ENCODE measurements at regions not wholly inside any gene's neighbourhood (a gene's known extent, or its start where the extent isn't known, plus 50 kb on each side); places are given as distances from the start of the nearest gene placed in this dataset.
"Not testable (repeated sequence)": the region's sequence is repeated elsewhere in the genome, so short reads cannot be mapped to it uniquely, and the experiment has no call there.

DNA sequence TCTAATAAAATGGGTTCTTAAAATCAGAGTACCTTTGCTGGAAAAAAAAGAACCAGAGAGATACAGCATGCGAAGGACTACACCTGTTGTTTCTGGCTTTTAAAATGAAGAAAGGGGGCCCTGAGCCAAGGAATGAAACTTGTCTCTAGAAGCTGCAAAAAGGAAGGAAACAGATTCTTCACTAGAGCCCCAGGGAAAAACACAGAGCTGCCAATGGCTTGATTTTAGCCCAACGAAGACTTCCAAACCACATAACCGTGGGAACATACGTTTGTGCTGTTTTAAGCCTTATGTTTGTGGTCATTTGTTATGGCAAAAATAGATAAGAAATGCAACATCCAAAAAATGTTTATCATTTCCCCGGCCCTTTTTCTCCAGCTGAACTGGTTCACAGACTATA is 780.0 kb downstream of the SORCS1 start:
- peak; percentile 18 for DNase-seq (ENCODE audit: low read depth)

DNA sequence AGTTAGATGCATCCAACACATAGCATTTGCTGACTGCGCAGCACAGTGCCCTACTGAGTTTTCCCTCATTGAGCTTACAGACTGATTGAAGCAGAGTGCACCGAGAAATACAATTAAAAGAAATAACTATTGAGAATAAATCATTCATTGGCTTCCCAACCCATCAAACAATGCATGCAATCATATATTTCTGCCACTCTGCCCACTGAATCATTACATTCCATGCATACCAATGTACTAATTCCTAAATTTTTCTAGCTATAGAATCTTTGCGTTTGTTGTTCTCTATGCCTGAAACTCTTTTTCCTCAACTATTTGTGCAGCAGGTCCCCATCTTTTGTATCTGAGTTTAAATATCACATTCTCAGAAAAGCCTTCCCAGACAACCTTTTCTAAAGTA is 783.8 kb downstream of the SORCS1 start:
- DNase-seq (ENCODE audit: low read depth): no peak

DNA sequence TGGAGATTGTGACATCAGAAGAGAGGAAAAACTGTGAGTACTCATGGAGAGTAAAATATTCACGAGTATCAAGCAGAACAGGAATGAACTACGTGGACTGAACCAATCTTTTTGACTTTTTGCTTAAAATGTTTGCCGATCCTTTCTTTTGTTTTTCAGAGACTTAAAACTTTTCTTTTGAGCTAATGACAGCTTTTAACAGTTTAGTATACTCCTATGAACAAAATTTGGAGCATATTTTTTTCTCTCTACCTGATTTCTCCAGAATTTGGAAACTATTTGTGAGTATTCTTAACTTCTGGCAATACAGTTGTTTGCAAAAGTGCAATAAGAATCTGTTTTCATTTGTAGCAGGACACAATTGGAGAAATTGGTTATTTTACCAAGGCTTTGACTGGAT is 786.3 kb downstream of the SORCS1 start:
- no peak for DNase-seq (ENCODE audit: low read depth)

DNA sequence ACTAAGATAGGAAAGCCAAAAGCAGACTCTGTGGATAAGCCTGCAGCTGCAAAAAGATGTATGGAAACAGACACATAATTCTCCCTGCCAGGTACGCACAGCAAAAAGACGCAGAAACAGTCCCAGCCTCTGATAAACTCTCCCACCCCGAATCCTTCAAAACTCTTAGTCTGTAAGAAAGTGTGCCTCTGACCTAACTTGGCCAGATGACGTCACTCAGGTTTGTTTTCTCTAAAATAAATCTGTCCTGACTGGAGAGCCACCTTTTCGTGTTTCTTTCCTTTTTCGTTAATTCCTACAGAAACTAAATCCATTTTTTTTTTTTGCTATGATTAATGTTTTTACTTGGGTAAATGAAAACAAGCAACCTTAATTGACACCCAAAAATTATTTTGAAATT is 793.8 kb downstream of the SORCS1 start:
- no peak for DNase-seq (ENCODE audit: low read depth)

DNA sequence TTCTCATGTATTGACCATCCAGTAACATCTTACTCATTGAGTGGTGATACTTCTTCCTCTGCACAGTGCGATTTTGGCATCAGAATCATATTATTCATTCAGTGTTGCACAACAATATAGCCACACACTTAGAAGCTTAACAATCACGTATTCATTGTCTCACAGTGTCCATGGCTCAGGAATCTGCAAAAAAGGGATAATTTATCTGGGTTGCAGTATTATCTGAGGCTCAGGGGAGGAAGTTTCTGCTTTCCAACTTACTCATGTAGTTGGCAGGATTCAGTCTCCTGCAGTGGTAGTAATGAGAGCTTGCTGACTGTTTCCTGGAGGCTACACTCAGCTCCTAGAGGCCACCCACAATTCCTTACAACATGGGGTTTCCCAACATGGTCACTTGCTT is 803.6 kb downstream of the SORCS1 start:
- peak; percentile 90 for DNase-seq (ENCODE audit: low read depth)

DNA sequence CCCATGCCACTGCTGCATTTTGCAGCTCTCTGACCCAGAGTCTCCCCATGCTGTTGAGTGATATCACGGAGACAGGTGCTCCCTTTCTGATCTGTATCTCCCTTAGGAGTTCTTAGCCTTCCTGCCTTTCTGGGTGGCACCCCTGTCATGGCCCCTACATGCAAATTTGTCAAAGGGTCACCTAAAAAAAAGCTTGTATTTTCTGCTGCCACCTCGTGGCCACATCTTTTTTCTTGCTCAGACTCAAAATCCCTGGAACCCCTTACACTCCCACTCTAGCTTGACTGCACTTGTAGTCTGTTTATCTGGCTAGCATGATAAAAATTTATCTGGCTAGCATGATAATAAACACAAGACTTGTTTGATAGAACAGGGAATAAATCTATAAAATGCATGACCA is 809.1 kb downstream of the SORCS1 start:
- no peak for DNase-seq (ENCODE audit: low read depth)

DNA sequence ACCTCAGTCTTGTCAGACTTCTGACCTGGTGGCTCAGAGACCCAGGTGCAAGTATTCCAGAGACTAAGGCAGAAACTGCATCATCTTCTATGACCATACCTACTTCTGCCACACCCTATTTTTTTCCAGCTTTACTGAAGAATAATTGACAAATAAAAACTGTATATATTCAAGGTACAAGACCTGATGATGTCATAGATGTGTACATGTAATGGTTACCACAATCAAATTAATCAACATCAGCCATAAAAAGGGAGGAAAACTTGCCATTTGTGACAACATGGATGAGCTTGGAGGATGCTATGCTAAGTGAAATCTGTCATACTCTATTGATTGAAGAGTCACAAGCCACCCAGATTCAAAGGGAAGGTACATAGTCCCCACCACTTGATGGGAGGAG is 815.6 kb downstream of the SORCS1 start:
- DNase-seq (ENCODE audit: low read depth): no peak

DNA sequence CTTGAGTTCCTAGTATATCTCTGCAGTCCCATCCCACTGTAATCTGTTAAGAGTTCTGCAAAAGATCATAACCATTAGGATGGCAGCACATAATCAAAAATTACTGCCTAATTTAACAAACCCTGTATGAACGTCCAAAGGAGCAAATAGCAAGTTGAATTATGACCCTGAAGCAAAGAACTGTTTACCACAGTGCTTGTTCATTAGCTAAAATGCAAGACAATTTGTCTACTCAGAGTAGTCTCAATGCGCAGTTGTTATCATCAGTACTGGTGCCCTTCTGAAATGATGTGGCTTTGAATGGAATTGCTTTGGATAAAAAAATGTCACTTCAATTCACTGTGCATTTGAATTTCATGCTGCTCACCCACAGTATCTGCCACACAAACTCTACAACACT is 817.0 kb downstream of the SORCS1 start:
- no peak for DNase-seq (ENCODE audit: low read depth)

DNA sequence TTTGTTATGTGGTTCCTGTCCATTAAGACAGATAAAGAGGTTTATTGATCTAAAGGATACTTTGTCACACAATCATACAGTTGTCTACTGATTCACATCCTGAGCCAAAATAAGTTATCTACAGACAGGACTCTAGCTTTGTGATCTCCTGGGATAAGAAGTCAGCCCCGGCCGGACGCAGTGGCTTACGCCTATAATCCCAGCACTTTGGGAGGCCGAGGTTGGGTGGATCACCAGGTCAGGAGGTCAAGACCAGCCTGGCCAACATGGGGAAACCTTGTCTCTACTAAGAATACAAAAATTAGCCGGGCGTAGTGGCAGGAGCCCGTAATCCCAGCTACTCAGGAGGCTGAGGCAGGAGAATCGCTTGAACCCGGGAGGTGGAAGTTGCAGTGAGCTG is 821.0 kb downstream of the SORCS1 start:
- not testable (repeated sequence) for DNase-seq (ENCODE audit: low read depth)

DNA sequence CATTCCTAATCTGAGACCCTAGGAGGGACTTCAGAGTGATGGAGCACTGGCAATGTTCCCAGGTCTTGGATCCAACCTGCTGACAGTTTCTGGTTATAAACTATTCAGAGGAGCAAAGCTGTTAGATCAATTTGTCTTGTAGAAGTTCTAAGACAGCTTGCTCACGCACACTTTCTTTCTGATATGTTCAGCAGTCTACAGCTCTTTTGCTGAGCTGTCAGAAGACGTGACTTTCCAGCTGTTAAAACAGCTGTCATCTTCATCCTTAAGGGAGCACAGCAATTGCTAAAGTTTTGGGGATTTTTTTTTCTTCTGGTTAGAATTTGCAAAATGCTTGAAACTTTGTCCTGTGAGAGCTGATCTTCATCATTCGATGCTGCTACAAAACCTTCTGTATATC is 823.1 kb downstream of the SORCS1 start:
- DNase-seq (ENCODE audit: low read depth): no peak

DNA sequence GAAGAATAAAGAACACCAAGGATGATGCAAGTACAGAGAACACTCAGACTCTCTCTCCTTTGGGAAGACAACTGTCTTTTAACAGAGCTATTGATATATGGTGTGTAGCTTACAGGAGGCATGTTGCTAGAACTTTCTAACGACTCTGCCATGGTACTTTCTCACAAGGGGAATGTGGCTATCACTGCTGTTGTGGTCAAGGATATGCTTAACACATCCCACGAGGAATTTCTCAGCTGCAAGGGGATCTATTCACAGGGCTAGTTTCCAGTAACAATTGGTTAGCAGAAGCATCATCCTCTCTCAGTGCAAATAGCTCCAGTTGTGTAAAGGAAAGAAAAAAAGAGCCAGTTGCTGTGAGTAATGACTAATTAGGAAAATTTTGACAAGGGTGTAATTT is 826.0 kb downstream of the SORCS1 start:
- peak; percentile 60 for DNase-seq (ENCODE audit: low read depth)

DNA sequence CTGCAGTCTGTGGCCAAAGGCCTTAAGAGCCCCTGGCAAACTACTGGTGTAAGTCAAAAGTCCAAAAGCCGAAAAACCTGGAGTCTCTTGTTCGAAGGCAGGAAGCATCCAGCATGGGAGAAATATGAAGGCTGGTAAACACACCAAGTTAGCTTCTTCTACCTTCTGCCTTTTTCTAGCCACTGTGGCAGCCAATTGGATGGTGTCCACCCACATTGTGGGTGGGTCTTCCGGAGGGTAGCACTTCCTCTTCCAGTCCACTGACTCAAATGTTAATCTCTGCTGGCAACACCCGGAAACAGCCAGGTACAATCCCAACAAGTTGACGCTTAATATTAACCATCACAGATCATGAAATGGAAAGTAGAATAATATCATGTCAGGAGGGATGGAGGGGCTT is 827.6 kb downstream of the SORCS1 start:
- DNase-seq (ENCODE audit: low read depth): no peak

DNA sequence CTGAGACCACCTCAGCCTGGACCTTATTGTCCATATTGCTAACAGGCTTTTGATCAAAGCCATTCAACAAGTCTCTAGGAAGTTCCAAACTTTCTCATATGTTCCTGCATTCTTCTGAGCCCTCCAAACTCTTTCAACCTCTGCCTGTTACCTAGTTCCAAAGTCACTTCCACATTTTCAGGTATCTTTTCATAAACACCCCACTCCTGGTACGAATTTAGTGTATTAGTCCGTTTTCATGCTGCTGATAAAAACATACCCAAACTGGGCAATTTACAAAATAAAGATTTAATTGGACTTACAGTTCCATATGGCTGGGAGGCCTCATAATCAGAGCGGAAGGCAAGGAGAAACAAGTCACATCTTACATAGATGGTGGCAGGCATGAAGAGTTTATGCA is 836.8 kb downstream of the SORCS1 start:
- DNase-seq (ENCODE audit: low read depth): no peak

DNA sequence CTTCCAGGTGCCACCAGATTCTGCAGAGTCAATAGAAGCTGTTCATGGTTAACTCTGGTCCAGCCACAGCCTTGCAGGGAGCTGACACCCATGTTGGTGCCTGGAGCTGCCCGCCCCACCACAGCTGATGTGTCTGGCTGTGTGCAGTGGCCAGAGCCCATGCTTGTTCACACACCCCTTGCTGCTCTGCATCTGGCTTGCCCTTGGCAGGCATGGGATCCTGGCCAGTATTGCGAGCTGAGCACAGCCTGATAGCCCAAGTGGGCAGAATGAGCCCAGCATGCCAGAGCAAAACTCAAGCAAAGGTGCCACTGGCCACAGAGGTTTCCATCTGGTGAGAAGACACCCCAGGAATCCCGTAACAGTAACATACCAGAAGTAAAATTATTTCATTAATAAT is 843.6 kb downstream of the SORCS1 start:
- no peak for DNase-seq (ENCODE audit: low read depth)

DNA sequence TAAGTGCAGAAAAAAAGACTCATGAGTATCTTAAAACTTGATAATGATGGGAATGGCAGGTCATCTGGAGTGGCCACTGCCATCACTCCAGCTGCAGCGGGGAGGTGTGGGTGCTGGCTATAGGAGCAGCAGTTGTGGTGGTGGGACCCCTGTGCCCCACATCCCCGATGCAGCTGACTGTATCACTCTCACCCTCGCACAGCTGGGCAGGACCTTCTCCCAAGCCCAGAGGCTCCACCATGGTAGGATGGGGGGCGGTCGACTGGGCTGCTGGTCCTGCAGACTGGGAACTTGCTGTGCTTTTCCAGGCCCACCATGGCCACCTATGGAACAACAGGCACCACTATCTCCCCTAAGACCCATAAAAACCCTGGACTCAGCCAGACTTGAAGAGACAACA is 844.4 kb downstream of the SORCS1 start:
- DNase-seq (ENCODE audit: low read depth): no peak

DNA sequence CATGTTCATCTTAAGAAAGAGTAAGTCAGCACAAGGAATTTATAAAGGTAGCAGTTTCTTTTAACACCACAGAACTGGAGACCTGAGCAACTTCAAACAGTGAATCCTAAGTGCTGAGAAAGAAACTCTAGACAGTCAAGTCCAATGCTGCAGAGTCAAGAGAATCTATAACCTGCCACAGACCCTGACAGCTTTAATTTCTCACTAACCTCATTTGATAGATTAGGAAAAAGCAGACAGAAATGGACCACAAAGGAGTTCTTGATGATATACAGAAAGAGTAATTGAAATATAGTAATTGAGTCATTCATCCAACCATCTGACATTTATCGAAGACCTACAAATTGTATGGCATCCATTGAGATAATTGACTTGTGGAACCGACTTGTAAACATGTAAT is 847.0 kb downstream of the SORCS1 start:
- DNase-seq (ENCODE audit: low read depth): no peak

DNA sequence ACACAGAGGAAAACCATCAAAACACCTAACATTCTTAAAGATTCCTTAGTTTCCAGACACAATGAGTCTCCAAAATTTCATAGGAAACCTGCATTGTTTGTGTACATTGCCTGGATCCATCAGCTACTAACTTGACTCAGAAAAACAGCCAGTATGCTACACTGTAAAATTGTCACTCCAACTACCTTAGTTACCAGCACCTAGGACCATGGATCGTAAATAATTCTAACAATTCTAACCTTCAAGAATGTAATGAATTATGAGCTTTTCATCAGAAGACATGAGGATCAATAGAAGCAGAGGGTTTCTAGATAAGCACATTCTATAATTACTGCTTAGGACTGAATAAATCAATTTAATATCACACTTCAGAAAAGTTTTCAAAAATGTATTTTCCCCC is 851.5 kb downstream of the SORCS1 start:
- DNase-seq (ENCODE audit: low read depth): no peak

DNA sequence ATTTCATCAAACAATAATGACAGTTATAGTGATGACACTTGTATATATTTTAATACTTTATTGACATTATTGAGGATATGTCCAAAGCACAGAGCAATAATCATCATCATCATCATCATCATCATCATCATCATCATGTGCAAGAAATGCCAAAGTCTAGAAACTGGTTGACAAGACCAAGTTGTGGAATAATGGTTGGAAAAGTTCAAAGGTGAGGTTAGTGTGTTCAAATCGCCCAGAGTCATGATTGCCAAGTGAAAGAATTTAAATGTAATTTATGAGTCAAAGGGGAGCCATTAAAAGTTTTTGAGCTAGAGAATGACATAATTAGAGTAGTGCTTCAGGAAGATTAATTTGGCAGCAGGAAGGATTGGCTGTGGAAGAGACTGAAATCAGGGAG is 852.4 kb downstream of the SORCS1 start:
- DNase-seq (ENCODE audit: low read depth): no peak

DNA sequence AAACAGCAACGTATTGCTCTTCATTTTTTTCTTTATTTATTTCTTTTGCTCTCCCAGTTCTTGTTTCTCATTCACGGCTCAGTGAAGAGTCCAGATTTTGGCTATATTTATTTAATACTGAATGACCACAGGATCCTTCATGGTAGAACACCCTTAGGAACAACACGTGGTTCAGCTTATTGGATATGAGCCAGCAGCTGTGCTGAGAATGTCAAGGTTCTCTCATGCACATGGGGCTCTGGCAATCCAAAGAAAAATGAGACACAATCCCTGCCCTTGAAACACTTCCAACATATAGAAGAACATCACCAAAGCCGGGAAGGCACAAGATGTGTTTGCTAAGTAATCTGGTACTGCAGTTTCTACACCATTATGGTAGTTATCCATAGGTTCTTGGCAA is 852.9 kb downstream of the SORCS1 start:
- DNase-seq (ENCODE audit: low read depth): peak; percentile 29

DNA sequence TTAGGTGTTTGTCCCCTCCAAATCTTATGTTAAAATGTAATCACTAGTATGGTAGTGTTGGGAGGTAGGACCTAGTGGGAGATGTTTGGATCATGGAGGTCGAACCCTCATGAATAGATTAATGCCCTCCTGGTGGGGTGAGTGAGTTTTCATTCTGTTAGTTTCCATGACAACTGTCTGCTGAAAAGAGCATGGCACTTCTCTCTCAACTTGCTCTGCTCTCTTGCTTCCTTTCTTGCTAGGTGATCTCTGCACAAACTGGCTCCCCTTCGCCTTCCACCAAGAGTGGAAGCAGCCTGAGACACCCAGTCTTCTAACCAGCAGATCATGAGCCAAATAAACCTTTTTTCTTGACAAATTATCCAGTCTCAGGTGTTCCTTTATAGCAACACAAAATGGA is 853.9 kb downstream of the SORCS1 start:
- no peak for DNase-seq (ENCODE audit: low read depth)

DNA sequence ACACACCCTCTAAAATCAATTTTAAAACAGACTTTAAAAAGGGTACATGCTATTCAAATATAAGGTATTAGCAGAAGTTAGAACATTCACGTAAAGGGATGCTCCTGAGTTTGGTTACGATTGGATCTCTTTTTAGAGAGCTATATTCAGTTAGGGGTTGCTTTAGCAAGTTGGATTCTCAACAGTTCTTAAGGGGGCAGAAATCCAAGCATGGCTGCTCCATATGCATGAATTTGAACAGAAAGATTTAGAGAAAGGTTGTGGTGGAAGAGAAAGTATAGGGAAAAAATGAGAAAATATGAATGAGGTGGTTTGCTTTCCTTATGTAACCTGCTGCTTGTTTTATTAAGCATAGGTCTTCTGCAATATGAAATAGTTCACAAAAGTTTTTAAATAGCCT is 855.1 kb downstream of the SORCS1 start:
- DNase-seq (ENCODE audit: low read depth): no peak

DNA sequence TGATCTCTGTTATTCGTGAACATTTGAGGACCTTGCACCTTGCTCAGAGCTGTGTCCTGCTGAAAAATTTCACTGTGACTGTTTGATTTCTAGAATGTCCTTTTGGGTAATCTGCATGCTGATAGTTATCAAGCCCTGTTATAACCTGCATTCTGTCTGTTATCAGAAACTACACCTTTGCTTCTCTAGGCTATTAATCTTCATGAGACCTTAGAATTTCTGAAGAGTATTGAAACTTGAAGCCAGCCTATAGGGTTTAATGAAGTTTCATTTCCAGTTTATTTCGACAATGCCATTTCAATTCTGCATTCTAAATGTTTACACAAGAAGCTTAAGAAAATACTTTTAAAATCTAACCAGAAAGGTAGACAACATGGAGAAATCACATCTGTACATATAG is 856.2 kb downstream of the SORCS1 start:
- DNase-seq (ENCODE audit: low read depth): no peak

DNA sequence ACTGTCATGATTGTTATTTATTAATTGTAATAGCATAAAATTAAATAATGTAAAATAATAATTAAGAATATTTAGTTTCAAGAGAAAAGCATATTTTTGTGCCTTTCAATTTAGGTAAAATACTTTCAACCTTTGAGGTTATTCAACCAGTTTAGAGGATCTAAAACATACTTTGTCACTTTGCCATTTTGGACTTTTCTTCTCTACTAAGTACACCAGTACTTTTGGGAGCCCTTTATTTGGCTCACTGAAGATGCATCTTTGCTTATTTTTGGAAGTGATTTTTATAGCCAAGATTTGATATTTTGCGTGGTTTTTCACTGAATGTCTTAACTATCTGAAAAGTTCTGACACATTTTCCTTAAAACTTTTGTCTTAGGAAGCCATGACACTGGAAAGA is 860.5 kb downstream of the SORCS1 start:
- no peak for DNase-seq (ENCODE audit: low read depth)

DNA sequence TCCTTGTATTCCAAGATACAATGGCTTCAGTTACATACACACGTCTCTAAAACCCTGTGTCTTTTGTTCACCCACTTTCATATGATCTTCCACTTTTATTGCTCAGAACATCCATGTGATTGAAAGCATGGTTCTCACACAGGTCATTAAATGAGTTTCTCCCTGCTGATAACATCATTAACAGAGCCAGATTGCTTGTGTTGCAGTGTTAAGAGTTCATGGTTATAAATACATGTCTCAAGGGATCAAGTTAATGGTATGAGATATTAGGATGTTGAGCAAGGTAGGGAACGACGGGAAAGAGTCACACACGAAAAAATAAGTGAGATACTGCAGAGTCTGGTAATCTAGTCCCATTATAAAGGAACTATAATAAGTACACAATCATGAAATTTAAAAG is 861.5 kb downstream of the SORCS1 start:
- DNase-seq (ENCODE audit: low read depth): no peak

DNA sequence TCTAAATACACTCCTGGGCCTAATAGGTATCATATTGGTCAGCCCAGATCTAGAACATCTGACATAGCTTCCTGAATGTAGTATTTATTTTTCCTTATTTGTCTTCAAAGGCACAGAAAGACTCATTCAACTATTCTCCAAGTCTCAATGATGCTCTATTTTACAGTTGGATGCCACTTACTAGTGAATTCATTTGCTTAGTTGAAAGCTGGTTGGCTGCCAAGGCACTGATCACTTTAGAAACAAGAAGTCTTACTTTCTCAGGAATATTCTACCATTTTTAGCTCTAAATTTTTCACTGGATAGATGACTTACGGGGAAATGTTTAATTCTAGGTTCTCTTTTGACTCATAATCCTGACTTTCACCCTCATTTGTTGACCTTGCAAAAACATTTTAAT is 863.4 kb downstream of the SORCS1 start:
- no peak for DNase-seq (ENCODE audit: low read depth)

Measured in iris pigment epithelial cell (primary cell).